ENCODE measurements at regions not wholly inside any gene's neighbourhood (a gene's known extent, or its start where the extent isn't known, plus 50 kb on each side); places are given as distances from the start of the nearest gene placed in this dataset.

DNA sequence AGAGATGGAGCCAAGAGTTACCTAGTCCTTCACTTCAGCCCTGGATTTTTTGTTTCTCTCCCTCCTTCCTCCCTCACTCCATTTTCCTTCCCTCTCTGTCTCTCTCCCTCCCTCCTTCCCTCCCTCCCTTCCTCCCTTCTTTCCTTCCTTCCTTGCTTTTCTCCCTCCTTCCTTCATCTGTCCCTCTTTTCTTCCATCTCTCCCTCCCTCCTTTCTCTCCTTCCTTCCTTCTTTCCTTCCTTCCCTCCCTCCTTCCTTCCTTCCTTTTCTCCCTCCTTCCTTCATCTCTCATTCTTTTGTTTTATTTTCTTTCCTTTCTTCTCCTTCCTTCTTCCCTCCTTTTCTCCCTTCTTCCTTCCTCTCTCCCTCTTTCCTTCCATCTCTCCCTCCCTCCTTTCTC lies 283.5 kb downstream of the MAF start:
- Histone ChIP-seq H4K20me1 (ENCODE audit: insufficient read depth, low read length) (no peaks in the 10 kb centered on the region), H3K9me3 (ENCODE audit: insufficient read depth, low read depth, low read length) (peaks cover 5% of the 10 kb centered on the region), H3K79me2 (ENCODE audit: insufficient read depth, low read length) (no peaks in the 10 kb centered on the region), H3K4me2 (ENCODE audit: low read length) (no peak overlapping the region), H3K4me1 (ENCODE audit: insufficient read depth, low read length) (no peaks in the 10 kb centered on the region), H3K27ac (ENCODE audit: low read depth, low read length) (no peak overlapping the region), H3K4me3 (ENCODE audit: insufficient read depth, low read depth, low read length) (no peak overlapping the region), H3K36me3 (ENCODE audit: insufficient read depth, low read length) (no peaks in the 10 kb centered on the region), H3K27me3 (ENCODE audit: insufficient read depth, low read length) (no peaks in the 10 kb centered on the region), H3K9ac (ENCODE audit: low read length) (no peak overlapping the region), H2AFZ (ENCODE audit: low read depth, low read length) (no peak overlapping the region)
- Mint-ChIP-seq H3K4me3 (ENCODE audit: unreplicated experiment) (no peak overlapping the region), H3K27me3 (ENCODE audit: low read depth, unreplicated experiment) (peaks cover 40% of the 10 kb centered on the region), H3K27ac (ENCODE audit: unreplicated experiment) (no peak overlapping the region), H3K36me3 (ENCODE audit: low read depth, unreplicated experiment) (no peaks in the 10 kb centered on the region), H3K4me1 (ENCODE audit: low read depth, unreplicated experiment) (no peaks in the 10 kb centered on the region), H3K9me3 (ENCODE audit: unreplicated experiment) (no peaks in the 10 kb centered on the region)
- DNase-seq (ENCODE audit: low read depth) (no peak), FAIRE-seq (no peak)
- TF ChIP-seq, protein P1, sequence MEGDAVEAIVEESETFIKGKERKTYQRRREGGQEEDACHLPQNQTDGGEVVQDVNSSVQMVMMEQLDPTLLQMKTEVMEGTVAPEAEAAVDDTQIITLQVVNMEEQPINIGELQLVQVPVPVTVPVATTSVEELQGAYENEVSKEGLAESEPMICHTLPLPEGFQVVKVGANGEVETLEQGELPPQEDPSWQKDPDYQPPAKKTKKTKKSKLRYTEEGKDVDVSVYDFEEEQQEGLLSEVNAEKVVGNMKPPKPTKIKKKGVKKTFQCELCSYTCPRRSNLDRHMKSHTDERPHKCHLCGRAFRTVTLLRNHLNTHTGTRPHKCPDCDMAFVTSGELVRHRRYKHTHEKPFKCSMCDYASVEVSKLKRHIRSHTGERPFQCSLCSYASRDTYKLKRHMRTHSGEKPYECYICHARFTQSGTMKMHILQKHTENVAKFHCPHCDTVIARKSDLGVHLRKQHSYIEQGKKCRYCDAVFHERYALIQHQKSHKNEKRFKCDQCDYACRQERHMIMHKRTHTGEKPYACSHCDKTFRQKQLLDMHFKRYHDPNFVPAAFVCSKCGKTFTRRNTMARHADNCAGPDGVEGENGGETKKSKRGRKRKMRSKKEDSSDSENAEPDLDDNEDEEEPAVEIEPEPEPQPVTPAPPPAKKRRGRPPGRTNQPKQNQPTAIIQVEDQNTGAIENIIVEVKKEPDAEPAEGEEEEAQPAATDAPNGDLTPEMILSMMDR (IDR thresholded peaks at IDR 0.05; ENCODE audit: insufficient read depth, low read depth, low read length): no peak

DNA sequence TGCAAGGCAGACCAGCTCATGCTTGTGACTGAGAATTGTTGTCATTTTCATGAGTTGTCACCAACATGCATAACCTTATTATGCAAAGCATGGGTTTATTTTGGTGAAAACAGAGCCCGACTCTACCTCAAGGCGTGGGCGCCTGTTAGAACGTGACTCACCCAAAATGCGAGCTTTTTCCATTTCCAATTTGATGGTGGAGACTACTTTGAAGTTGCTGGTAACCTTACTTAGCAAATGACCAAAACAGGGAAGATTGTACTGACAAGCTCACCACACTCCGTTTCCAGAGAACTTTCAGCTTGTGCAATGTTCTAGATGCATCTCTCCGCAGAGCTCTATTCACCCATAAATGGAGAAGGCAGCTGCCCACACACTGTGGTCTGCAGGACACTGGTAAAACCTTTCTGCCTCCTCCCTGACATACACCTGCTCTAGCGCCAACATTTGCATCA lies 284.5 kb downstream of the MAF start:
- Mint-ChIP-seq H3K27me3 (ENCODE audit: low read depth, unreplicated experiment) (peaks cover 36% of the 10 kb centered on the region), H3K4me1 (ENCODE audit: low read depth, unreplicated experiment) (no peaks in the 10 kb centered on the region), H3K9me3 (ENCODE audit: unreplicated experiment) (no peaks in the 10 kb centered on the region), H3K4me3 (ENCODE audit: unreplicated experiment) (no peak overlapping the region), H3K27ac (ENCODE audit: unreplicated experiment) (no peak overlapping the region), H3K36me3 (ENCODE audit: low read depth, unreplicated experiment) (no peaks in the 10 kb centered on the region)
- H3K27me3 ChIP-seq (ENCODE audit: insufficient read depth, low read length): no peaks in the 10 kb centered on the region
- no peak overlapping the region for H2AFZ ChIP-seq (ENCODE audit: low read depth, low read length)
- H3K4me2 ChIP-seq (ENCODE audit: low read length): no peak overlapping the region
- H3K27ac ChIP-seq (ENCODE audit: low read depth, low read length): no peak overlapping the region
- H3K36me3 ChIP-seq (ENCODE audit: insufficient read depth, low read length): no peaks in the 10 kb centered on the region
- FAIRE-seq (no peak), DNase-seq (ENCODE audit: low read depth) (no peak)
- H4K20me1 ChIP-seq (ENCODE audit: insufficient read depth, low read length): no peaks in the 10 kb centered on the region
- TF ChIP-seq, protein P1 (IDR thresholded peaks at IDR 0.05; ENCODE audit: insufficient read depth, low read depth, low read length): no peak
- TF ChIP-seq EZH2 (IDR thresholded peaks at IDR 0.05; ENCODE audit: insufficient read depth, low read length): no peak
- H3K9ac ChIP-seq (ENCODE audit: low read length): no peak overlapping the region
- H3K4me3 ChIP-seq (ENCODE audit: insufficient read depth, low read depth, low read length): no peak overlapping the region
- no peaks in the 10 kb centered on the region for H3K4me1 ChIP-seq (ENCODE audit: insufficient read depth, low read length)
- no peaks in the 10 kb centered on the region for H3K79me2 ChIP-seq (ENCODE audit: insufficient read depth, low read length)
- peaks cover 5% of the 10 kb centered on the region for H3K9me3 ChIP-seq (ENCODE audit: insufficient read depth, low read depth, low read length)

DNA sequence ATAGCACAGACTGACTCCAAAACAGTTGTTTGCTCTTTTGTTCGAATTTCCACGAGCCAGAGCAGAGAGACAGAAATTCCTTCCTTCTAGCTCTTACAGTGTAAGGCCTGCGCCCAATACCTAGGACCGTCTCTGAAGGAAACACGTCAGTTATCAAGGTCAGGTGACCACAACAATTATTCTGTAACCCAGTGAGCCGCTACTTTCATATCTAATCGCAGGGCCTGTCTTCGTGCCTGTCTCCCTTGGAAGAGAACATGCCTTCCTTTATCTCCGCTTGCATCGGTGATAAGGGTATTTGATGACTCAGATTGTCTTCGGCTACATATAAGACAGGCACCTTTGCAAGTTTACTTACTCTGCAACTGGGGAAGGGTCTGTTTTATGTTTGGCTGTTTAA lies 288.0 kb downstream of the MAF start:
- Histone ChIP-seq H3K4me3 (ENCODE audit: insufficient read depth, low read depth, low read length) (no peak overlapping the region), H2AFZ (ENCODE audit: low read depth, low read length) (no peak overlapping the region)

More for the DNA sequence above, 288.0 kb downstream of the MAF start:
- H3K27ac Mint-ChIP-seq (ENCODE audit: unreplicated experiment): no peak overlapping the region
- H3K36me3 Mint-ChIP-seq (ENCODE audit: low read depth, unreplicated experiment): no peaks in the 10 kb centered on the region
- TF ChIP-seq, protein P1 (IDR thresholded peaks at IDR 0.05; ENCODE audit: insufficient read depth, low read depth, low read length): no peak
- no peak for TF ChIP-seq EZH2 (IDR thresholded peaks at IDR 0.05; ENCODE audit: insufficient read depth, low read length)
- no peak overlapping the region for H3K4me2 ChIP-seq (ENCODE audit: low read length)
- no peaks in the 10 kb centered on the region for H3K9me3 Mint-ChIP-seq (ENCODE audit: unreplicated experiment)
- no peaks in the 10 kb centered on the region for H3K27me3 ChIP-seq (ENCODE audit: insufficient read depth, low read length)
- no peak overlapping the region for H3K9ac ChIP-seq (ENCODE audit: low read length)
- DNase-seq (ENCODE audit: low read depth): no peak
- no peak overlapping the region for H3K27ac ChIP-seq (ENCODE audit: low read depth, low read length)
- peaks cover 5% of the 10 kb centered on the region for H3K9me3 ChIP-seq (ENCODE audit: insufficient read depth, low read depth, low read length)
- no peaks in the 10 kb centered on the region for H3K4me1 Mint-ChIP-seq (ENCODE audit: low read depth, unreplicated experiment)
- no peaks in the 10 kb centered on the region for H3K36me3 ChIP-seq (ENCODE audit: insufficient read depth, low read length)
- no peaks in the 10 kb centered on the region for H3K79me2 ChIP-seq (ENCODE audit: insufficient read depth, low read length)
- H3K4me3 Mint-ChIP-seq (ENCODE audit: unreplicated experiment): peak overlapping the region; percentile 25
- no peak for FAIRE-seq
- no peaks in the 10 kb centered on the region for H3K4me1 ChIP-seq (ENCODE audit: insufficient read depth, low read length)
- H4K20me1 ChIP-seq (ENCODE audit: insufficient read depth, low read length): no peaks in the 10 kb centered on the region
- H3K27me3 Mint-ChIP-seq (ENCODE audit: low read depth, unreplicated experiment): peaks cover 21% of the 10 kb centered on the region
